ENCODE measurements at regions not wholly inside any gene's neighbourhood (a gene's known extent, or its start where the extent isn't known, plus 50 kb on each side); places are given as distances from the start of the nearest gene placed in this dataset.

DNA sequence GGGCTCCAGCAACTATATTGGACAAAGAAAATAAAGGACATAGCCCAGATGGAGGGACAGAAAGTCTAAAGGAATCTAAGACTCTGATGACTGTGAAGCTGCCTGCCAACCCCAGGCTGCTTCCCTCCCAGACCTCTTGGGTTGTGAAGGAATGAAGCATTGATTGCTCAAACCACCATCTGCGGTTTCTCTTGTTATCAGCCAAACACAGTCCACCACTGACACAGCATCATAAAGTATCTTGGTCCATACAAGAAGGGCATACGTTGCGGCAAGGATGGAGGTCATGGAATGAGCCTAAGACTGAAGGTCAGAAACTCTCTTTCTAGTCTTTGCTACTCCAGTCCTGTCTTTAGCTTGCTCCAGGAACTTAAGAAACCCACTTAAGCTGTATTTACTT is 58.5 kb upstream of the PLXNC1 start:
- ATAC-seq (replicated peaks in 1 of 4) (no peak), DNase-seq (no peak)
- ChIA-PET CTCF (interaction anchor here in 1 of 2 donors (6.4 kb wide), 1 partner anchor 12 kb away, joined by 32 read pairs; no protein-coding TSS in a partner anchor), POLR2A (no interaction called here)
- Histone ChIP-seq H3K27ac (ENCODE audit: low read length) (no peak overlapping the region), H3K4me3 (ENCODE audit: control insufficient read depth in 1 of 2, extremely low read depth in 1 of 2, low read length in 1 of 2) (no peak overlapping the region), H3K27me3 (replicated peaks in 1 of 2; ENCODE audit: control insufficient read depth in 2 of 2, extremely low read depth in 1 of 2, insufficient read depth in 2 of 2, low read length in 1 of 2) (no peaks in the 10 kb centered on the region), H3K9me3 (no peaks in the 10 kb centered on the region), H3K36me3 (ENCODE audit: control insufficient read depth in 2 of 2, extremely low read depth in 1 of 2, insufficient read depth in 1 of 2, low read length in 1 of 2) (no peaks in the 10 kb centered on the region), H3K4me1 (ENCODE audit: control insufficient read depth in 1 of 2, extremely low read depth in 1 of 2, insufficient read depth in 2 of 2, low read length in 2 of 2) (no peaks in the 10 kb centered on the region)
- H3K36me3 Mint-ChIP-seq = no peaks in the 10 kb centered on the region
- WGBS (ENCODE audit: insufficient coverage) = 58% methylated on average over 2 of the region's 3 CpGs
- H3K27me3 Mint-ChIP-seq = peaks cover 0 to 5% of the 10 kb centered on the region in 2 donors
- no peak overlapping the region for H3K4me3 Mint-ChIP-seq
- H3K9me3 Mint-ChIP-seq = no peaks in the 10 kb centered on the region
- no peak overlapping the region for H3K27ac Mint-ChIP-seq
- no peaks in the 10 kb centered on the region for H3K4me1 Mint-ChIP-seq

- Mint-ChIP-seq H3K36me3 (no peaks in the 10 kb centered on the region), H3K4me3 (no peak overlapping the region), H3K27ac (no peak overlapping the region), H3K4me1 (no peaks in the 10 kb centered on the region), H3K9me3 (no peaks in the 10 kb centered on the region), H3K27me3 (no peaks in the 10 kb centered on the region)
- no peak for DNase-seq
- no peak for ATAC-seq (replicated peaks in 1 of 4)
- peaks cover 0 to 2% of the 10 kb centered on the region in 2 experiments for H3K27me3 ChIP-seq (replicated peaks in 1 of 2; ENCODE audit: control insufficient read depth in 2 of 2, extremely low read depth in 1 of 2, insufficient read depth in 2 of 2, low read length in 1 of 2)
- no peaks in the 10 kb centered on the region for H3K9me3 ChIP-seq
- 100% methylated on average over 1 of the region's 2 CpGs for WGBS (ENCODE audit: insufficient coverage)
- ChIA-PET CTCF (interaction anchor here (0.6 to 6.4 kb wide), 3 partner anchors 11 to 324 kb away, joined by 3 to 32 read pairs (median 4); no protein-coding TSS in a partner anchor), POLR2A (no interaction called here)
- H3K36me3 ChIP-seq (ENCODE audit: control insufficient read depth in 2 of 2, extremely low read depth in 1 of 2, insufficient read depth in 1 of 2, low read length in 1 of 2) = no peaks in the 10 kb centered on the region
- no peak overlapping the region for H3K4me3 ChIP-seq (ENCODE audit: control insufficient read depth in 1 of 2, extremely low read depth in 1 of 2, low read length in 1 of 2)
- H3K4me1 ChIP-seq (ENCODE audit: control insufficient read depth in 1 of 2, extremely low read depth in 1 of 2, insufficient read depth in 2 of 2, low read length in 2 of 2) = no peaks in the 10 kb centered on the region
- no peak overlapping the region for H3K27ac ChIP-seq (ENCODE audit: low read length)
These were observed 56.8 kb upstream of the PLXNC1 start for GRCh38 chr12:94091624-94092023.

DNA sequence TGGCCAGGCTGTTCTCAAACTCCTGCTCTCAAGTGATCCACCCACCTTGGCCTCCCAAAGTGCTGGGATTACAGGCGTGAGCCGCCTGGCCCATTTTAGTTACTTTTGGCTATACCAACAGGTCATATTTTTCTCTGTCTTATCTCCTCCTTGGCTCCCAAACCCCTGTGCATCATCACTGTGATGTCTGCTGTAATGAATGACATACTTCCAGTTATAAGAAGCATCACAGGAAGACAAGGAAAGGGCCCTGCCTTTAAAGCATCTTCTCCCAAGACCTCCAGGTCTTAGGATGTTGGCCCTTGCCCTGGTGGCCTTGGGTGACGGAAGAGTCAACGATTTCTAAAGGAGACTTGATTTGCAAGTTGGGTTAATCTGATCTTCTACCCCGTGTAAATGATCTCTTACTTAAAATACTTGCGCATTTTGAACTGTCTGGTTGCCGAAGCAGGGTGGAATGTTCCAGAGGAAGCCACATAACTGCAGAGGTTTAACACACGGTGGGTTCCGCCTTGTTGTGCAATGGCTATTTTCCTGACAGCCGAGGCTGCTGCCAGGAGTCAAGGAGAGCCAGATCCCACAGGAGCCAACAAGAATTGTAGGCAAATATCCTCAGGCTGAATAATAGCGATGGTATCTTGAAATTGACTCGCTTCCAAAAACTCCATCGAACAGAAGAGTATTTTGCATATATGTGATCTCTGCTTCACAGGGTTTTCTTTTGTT is 55.7 kb upstream of the PLXNC1 start:
- H3K9me3 ChIP-seq = no peaks in the 10 kb centered on the region
- Mint-ChIP-seq H3K4me1 (no peaks in the 10 kb centered on the region), H3K27ac (no peak overlapping the region), H3K4me3 (no peak overlapping the region), H3K36me3 (no peaks in the 10 kb centered on the region), H3K9me3 (no peaks in the 10 kb centered on the region), H3K27me3 (peaks cover 0 to 3% of the 10 kb centered on the region in 2 donors)
- ChIA-PET CTCF (interaction anchor here (1.2 to 6.4 kb wide), 4 partner anchors 9 to 589 kb away, joined by 3 to 32 read pairs (median 5); no protein-coding TSS in a partner anchor), POLR2A (no interaction called here)
- no peak overlapping the region for H3K27ac ChIP-seq (ENCODE audit: low read length)
- peaks cover 0 to 2% of the 10 kb centered on the region in 2 experiments for H3K27me3 ChIP-seq (replicated peaks in 1 of 2; ENCODE audit: control insufficient read depth in 2 of 2, extremely low read depth in 1 of 2, insufficient read depth in 2 of 2, low read length in 1 of 2)
- ATAC-seq (replicated peaks in 1 of 4) = no peak
- no peak for DNase-seq
- no peaks in the 10 kb centered on the region for H3K4me1 ChIP-seq (ENCODE audit: control insufficient read depth in 1 of 2, extremely low read depth in 1 of 2, insufficient read depth in 2 of 2, low read length in 2 of 2)
- WGBS (ENCODE audit: insufficient coverage) = 92% methylated on average over 8 of the region's 13 CpGs
- H3K36me3 ChIP-seq (ENCODE audit: control insufficient read depth in 2 of 2, extremely low read depth in 1 of 2, insufficient read depth in 1 of 2, low read length in 1 of 2) = no peaks in the 10 kb centered on the region
- no peak overlapping the region for H3K4me3 ChIP-seq (ENCODE audit: control insufficient read depth in 1 of 2, extremely low read depth in 1 of 2, low read length in 1 of 2)

GRCh38 chr12:94094700-94095099 is 53.7 kb upstream of the PLXNC1 start:
- no CpG with 5 or more reads among the region's 2 CpGs for WGBS (ENCODE audit: insufficient coverage)

DNA sequence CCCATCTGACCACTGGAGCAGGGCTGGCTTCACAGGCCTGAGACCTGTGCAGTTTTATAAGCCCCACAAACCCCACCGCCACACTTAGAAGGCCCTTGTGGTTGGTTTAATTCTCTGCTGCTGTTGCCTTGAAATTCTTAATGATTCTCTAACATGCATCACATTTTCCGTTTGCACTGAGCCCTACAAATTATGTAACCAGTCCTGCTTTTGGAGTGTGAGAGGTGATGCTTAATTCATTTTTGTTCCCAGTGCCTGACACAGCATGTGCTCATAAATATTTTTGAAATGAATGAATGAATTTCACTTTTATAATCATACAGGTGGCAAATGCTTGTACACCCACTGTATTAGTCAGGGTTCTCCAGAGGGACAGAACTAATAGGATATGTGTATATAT is 52.8 kb upstream of the PLXNC1 start:
- no peak for ATAC-seq (replicated peaks in 1 of 4)
- CTCF ChIA-PET = no interaction called here
- Mint-ChIP-seq H3K27me3 (peaks cover 2 to 3% of the 10 kb centered on the region in 2 donors), H3K36me3 (no peaks in the 10 kb centered on the region), H3K27ac (no peak overlapping the region), H3K4me1 (peaks cover 6 to 16% (median 11%) of the 10 kb centered on the region in 3 donors), H3K4me3 (no peak overlapping the region), H3K9me3 (no peaks in the 10 kb centered on the region)
- Histone ChIP-seq H3K27ac (ENCODE audit: low read length) (no peak overlapping the region), H3K4me1 (ENCODE audit: control insufficient read depth in 1 of 2, extremely low read depth in 1 of 2, insufficient read depth in 2 of 2, low read length in 2 of 2) (peaks cover 4 to 5% of the 10 kb centered on the region in 2 experiments), H3K36me3 (ENCODE audit: control insufficient read depth in 2 of 2, extremely low read depth in 1 of 2, insufficient read depth in 1 of 2, low read length in 1 of 2) (no peaks in the 10 kb centered on the region), H3K27me3 (replicated peaks in 1 of 2; ENCODE audit: control insufficient read depth in 2 of 2, extremely low read depth in 1 of 2, insufficient read depth in 2 of 2, low read length in 1 of 2) (peaks cover 0 to 15% of the 10 kb centered on the region in 2 experiments), H3K4me3 (ENCODE audit: control insufficient read depth in 1 of 2, extremely low read depth in 1 of 2, low read length in 1 of 2) (no peak overlapping the region), H3K9me3 (no peaks in the 10 kb centered on the region)
- DNase-seq = no peak
- no CpG with 5 or more reads among the region's 2 CpGs for WGBS (ENCODE audit: insufficient coverage)
- POLR2A ChIA-PET = no interaction called here

More at GRCh38 chr12:94094700-94095099, 53.7 kb upstream of the PLXNC1 start:
- no peaks in the 10 kb centered on the region for H3K9me3 ChIP-seq
- no peak overlapping the region for H3K4me3 ChIP-seq (ENCODE audit: control insufficient read depth in 1 of 2, extremely low read depth in 1 of 2, low read length in 1 of 2)
- Mint-ChIP-seq H3K4me1 (peaks cover 0 to 8% (median 4%) of the 10 kb centered on the region in 3 donors), H3K4me3 (no peak overlapping the region), H3K36me3 (no peaks in the 10 kb centered on the region), H3K9me3 (no peaks in the 10 kb centered on the region), H3K27ac (no peak overlapping the region), H3K27me3 (peaks cover 2 to 3% of the 10 kb centered on the region in 2 donors)
- H3K27me3 ChIP-seq (replicated peaks in 1 of 2; ENCODE audit: control insufficient read depth in 2 of 2, extremely low read depth in 1 of 2, insufficient read depth in 2 of 2, low read length in 1 of 2) = peaks cover 0 to 11% of the 10 kb centered on the region in 2 experiments
- no peaks in the 10 kb centered on the region for H3K36me3 ChIP-seq (ENCODE audit: control insufficient read depth in 2 of 2, extremely low read depth in 1 of 2, insufficient read depth in 1 of 2, low read length in 1 of 2)
- peaks cover 0 to under 1% of the 10 kb centered on the region in 2 experiments for H3K4me1 ChIP-seq (ENCODE audit: control insufficient read depth in 1 of 2, extremely low read depth in 1 of 2, insufficient read depth in 2 of 2, low read length in 2 of 2)
- H3K27ac ChIP-seq (ENCODE audit: low read length) = no peak overlapping the region
- no peak for ATAC-seq (replicated peaks in 1 of 4)
- CTCF ChIA-PET = interaction anchor here (0.6 to 6.4 kb wide), 5 partner anchors 7 to 1379 kb away, joined by 3 to 32 read pairs (median 5); partner anchors contain the start of gene METAP2 (in 1 of the 2)
- POLR2A ChIA-PET = interaction anchor here in 1 of 2 donors (0.8 kb wide), 1 partner anchor 411 kb away, joined by 5 read pairs; no protein-coding TSS in a partner anchor
- no peak for DNase-seq

DNA sequence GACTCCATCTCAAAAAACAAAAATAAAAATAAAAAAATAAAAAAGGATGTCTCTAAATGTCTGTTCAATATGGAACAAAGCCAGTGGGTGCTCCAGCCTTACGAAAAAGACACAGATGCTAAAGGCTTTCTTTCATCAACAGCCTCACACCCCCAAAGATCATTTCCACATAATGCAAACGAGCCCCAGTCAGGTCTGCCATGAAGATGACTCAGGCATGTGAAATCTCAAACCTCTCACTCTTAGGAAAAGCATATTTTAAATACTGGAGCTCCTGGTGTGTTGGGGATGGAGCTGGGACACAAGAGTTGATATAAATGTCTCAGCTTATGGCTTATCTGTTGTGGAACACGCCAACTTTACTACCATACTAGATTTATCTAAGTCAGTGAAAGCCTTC is 49.9 kb upstream of the PLXNC1 start:
- ATAC-seq (replicated peaks in 1 of 4) (no peak), DNase-seq (no peak)
- Histone ChIP-seq H3K9me3 (no peaks in the 10 kb centered on the region), H3K27ac (ENCODE audit: low read length) (no peak overlapping the region), H3K4me1 (ENCODE audit: control insufficient read depth in 1 of 2, extremely low read depth in 1 of 2, insufficient read depth in 2 of 2, low read length in 2 of 2) (peaks cover 8 to 20% of the 10 kb centered on the region in 2 experiments), H3K4me3 (ENCODE audit: control insufficient read depth in 1 of 2, extremely low read depth in 1 of 2, low read length in 1 of 2) (no peak overlapping the region), H3K36me3 (ENCODE audit: control insufficient read depth in 2 of 2, extremely low read depth in 1 of 2, insufficient read depth in 1 of 2, low read length in 1 of 2) (no peaks in the 10 kb centered on the region), H3K27me3 (replicated peaks in 1 of 2; ENCODE audit: control insufficient read depth in 2 of 2, extremely low read depth in 1 of 2, insufficient read depth in 2 of 2, low read length in 1 of 2) (peaks cover 0 to 22% of the 10 kb centered on the region in 2 experiments)
- Mint-ChIP-seq H3K27ac (no peak overlapping the region), H3K4me3 (no peak overlapping the region), H3K36me3 (no peaks in the 10 kb centered on the region), H3K4me1 (peaks cover 16 to 27% (median 21%) of the 10 kb centered on the region in 3 donors), H3K27me3 (peaks cover 2 to 3% of the 10 kb centered on the region in 2 donors), H3K9me3 (no peaks in the 10 kb centered on the region)
- CTCF ChIA-PET = interaction anchor here (0.5 to 6.7 kb wide), 5 partner anchors 331 to 593 kb away, joined by 3 to 294 read pairs (median 4); no protein-coding TSS in a partner anchor
- POLR2A ChIA-PET = no interaction called here
- WGBS (ENCODE audit: insufficient coverage) = no CpG with 5 or more reads among the region's 3 CpGs
